ENCODE measurements at regions not wholly inside any gene's neighbourhood (a gene's known extent, or its start where the extent isn't known, plus 50 kb on each side); places are given as distances from the start of the nearest gene placed in this dataset.

DNA sequence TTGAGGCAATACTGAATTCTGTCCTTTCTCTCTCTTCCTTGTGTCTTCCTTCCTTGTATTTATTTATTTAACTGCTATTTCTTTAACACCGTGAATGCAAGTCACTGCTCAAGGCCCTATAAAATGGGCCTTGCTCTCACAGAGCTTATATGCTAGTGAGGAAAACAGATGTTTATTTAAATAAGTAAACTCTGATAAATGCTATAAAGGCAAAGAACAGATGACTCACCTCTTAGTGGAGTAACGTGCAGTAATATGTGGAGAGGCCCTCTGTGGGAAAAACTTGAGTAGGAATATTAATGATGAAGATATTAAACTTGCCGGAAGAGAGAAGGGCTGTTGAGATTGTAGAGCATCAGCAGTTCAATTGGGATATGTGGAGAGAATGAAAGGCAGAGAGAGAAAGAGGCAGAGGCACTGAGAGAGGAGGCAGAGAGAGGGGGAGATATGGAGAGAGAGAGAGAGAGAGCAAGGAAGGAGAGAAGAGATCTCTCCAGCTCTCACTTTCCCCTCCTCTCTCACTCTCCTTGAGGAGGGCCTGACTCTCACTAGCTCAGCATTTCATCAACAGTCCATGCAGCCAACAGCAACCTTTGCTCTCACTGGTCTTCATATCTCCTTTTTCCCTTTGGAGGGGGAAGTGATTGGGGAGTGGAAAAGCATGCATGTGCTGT, 322.2 kb downstream of the LMX1A start:
- TF ChIP-seq POLR2A (IDR thresholded peaks at IDR 0.05; ENCODE audit: low read length) (no peak), GATA1 (IDR thresholded peaks at IDR 0.05; ENCODE audit: low read depth, low read length) (no peak)

Data from erythroblast (primary cell).